SK-N-SH treated with all-trans-retinoic acid at 6 μM for 48 hours (cell line): ENCODE measurements at regions not wholly inside any gene's neighbourhood (a gene's known extent, or its start where the extent isn't known, plus 50 kb on each side); places are given as distances from the start of the nearest gene placed in this dataset.

Experiments used
- ATAC-seq: fragments of 200-7000 bp; cut with Tn5 transposase; 3 replicates; pipeline ENCODE4 v1.9.1; 2020; ENCODE audit warnings: mild to moderate bottlenecking, moderate library complexity
- BACH2 ChIP-seq: fragments of 250-450 bp; sonication (Bioruptor Pico); IDR thresholded peaks from 2 replicates; pipeline ENCODE4 v1.9.0; 2021; ENCODE audit warnings: mild to moderate bottlenecking, borderline replicate concordance
- CREB5 ChIP-seq: fragments of 250-450 bp; sonication (Bioruptor Pico); IDR thresholded peaks from 2 replicates; pipeline ENCODE4 v1.5.1; 2020; ENCODE audit warnings: low read depth, mild to moderate bottlenecking, moderate library complexity
- CSDC2 ChIP-seq: fragments of 250-450 bp; sonication (Bioruptor Pico); IDR thresholded peaks from 2 replicates; pipeline ENCODE4 v1.5.0; 2020; ENCODE audit warnings: mild to moderate bottlenecking, moderate library complexity
- CSRNP3 ChIP-seq: fragments of 250-450 bp; sonication (Bioruptor Pico); IDR thresholded peaks from 2 replicates; pipeline ENCODE4 v1.5.1; 2021; ENCODE audit warnings: mild to moderate bottlenecking, moderate library complexity
- ESRRG ChIP-seq: fragments of 250-450 bp; sonication (Bioruptor Pico); IDR thresholded peaks from 2 replicates; pipeline ENCODE4 v1.6.1; 2021; ENCODE audit warnings: mild to moderate bottlenecking
- GLIS3 ChIP-seq: fragments of 250-450 bp; sonication (Bioruptor Pico); IDR thresholded peaks from 2 replicates; pipeline ENCODE4 v1.5.0; 2020; ENCODE audit warnings: mild to moderate bottlenecking, moderate library complexity
- ISL1 ChIP-seq: fragments of 250-450 bp; sonication (Bioruptor Pico); IDR thresholded peaks from 2 replicates; pipeline ENCODE4 v2.1.2; 2022; ENCODE audit warnings: mild to moderate bottlenecking, moderate library complexity
- PATZ1 ChIP-seq: fragments of 250-450 bp; sonication (Bioruptor Pico); IDR thresholded peaks from 2 replicates; pipeline ENCODE4 v1.8.0; 2020; ENCODE audit warnings: mild to moderate bottlenecking, moderate library complexity, borderline replicate concordance
- POU6F1 ChIP-seq: fragments of 250-450 bp; sonication (Bioruptor Pico); IDR thresholded peaks from 2 replicates; pipeline ENCODE4 v1.8.0; 2021; ENCODE audit warnings: low read depth, mild to moderate bottlenecking, moderate library complexity, borderline replicate concordance
- PPARA ChIP-seq: fragments of 250-450 bp; sonication (Bioruptor Pico); IDR thresholded peaks from 2 replicates; pipeline ENCODE4 v1.5.0; 2020; ENCODE audit warnings: mild to moderate bottlenecking, borderline replicate concordance
- SNAI2 ChIP-seq: fragments of 250-450 bp; sonication (Bioruptor Pico); IDR thresholded peaks from 2 replicates; pipeline ENCODE4 v1.5.0; 2020; ENCODE audit warnings: mild to moderate bottlenecking, moderate library complexity
- TCF4 ChIP-seq: fragments of 250-450 bp; sonication (Bioruptor Pico); IDR thresholded peaks from 2 replicates; pipeline ENCODE4 v1.8.0; 2021; ENCODE audit warnings: mild to moderate bottlenecking, moderate library complexity, borderline replicate concordance
- TOX ChIP-seq: fragments of 250-450 bp; sonication (Bioruptor Pico); IDR thresholded peaks from 2 replicates; pipeline ENCODE4 v1.8.0; 2021; ENCODE audit warnings: mild to moderate bottlenecking, moderate library complexity, borderline replicate concordance
- TSHZ2 ChIP-seq: fragments of 250-450 bp; sonication (Bioruptor Pico); IDR thresholded peaks from 2 replicates; pipeline ENCODE4 v1.5.0; 2020; ENCODE audit warnings: mild to moderate bottlenecking, moderate library complexity
- ZFP30 ChIP-seq: fragments of 450-650 bp; formaldehyde crosslinking; IDR thresholded peaks from 2 replicates; pipeline ENCODE4 v1.5.0; 2022; ENCODE audit warnings: mild to moderate bottlenecking, moderate library complexity
- ZNF565 ChIP-seq: fragments of 450-650 bp; formaldehyde crosslinking; conservative IDR thresholded peaks from 2 replicates; pipeline ENCODE4 v1.5.0; 2020; ENCODE audit warnings: low read depth, mild to moderate bottlenecking, moderate library complexity
- ZNF70 ChIP-seq: fragments of 450-650 bp; formaldehyde crosslinking; IDR thresholded peaks from 2 replicates; pipeline ENCODE4 v1.5.0; 2020; ENCODE audit warnings: mild to moderate bottlenecking, moderate library complexity
- ZNF8 ChIP-seq: fragments of 450-650 bp; formaldehyde crosslinking; IDR thresholded peaks from 2 replicates; pipeline ENCODE4 v1.5.0; 2020; ENCODE audit warnings: mild to moderate bottlenecking, moderate library complexity

- TF ChIP-seq ESRRG (CRISPR knock-in tag) (no peak), PPARA (no peak), BACH2 (CRISPR knock-in tag) (no peak)
These were observed 234.2 kb upstream of the RGS6 start (continued) for GRCh38 chr14:71698027-71698426.

GRCh38 chr14:71698673-71699072 is 233.6 kb upstream of the RGS6 start:
- no peak for ATAC-seq
- TF ChIP-seq POU6F1 (CRISPR knock-in tag) = no peak
- TF ChIP-seq ZNF8 (CRISPR knock-in tag) = no peak
- TF ChIP-seq ZFP30 = no peak
- no peak for TF ChIP-seq SNAI2 (CRISPR knock-in tag)
- TF ChIP-seq PPARA = no peak
- no peak for TF ChIP-seq CSRNP3 (CRISPR knock-in tag)
- TF ChIP-seq ISL1 = no peak
- no peak for TF ChIP-seq BACH2 (CRISPR knock-in tag)
- no peak for TF ChIP-seq CSDC2 (CRISPR knock-in tag)
- TF ChIP-seq PATZ1 = no peak
- no peak for TF ChIP-seq TOX (CRISPR knock-in tag)

- ATAC-seq = no peak
- TF ChIP-seq PPARA (no peak), POU6F1 (CRISPR knock-in tag) (no peak), ISL1 (no peak), ZFP30 (no peak), ZNF565 (CRISPR knock-in tag) (no peak), ZNF8 (CRISPR knock-in tag) (no peak), GLIS3 (CRISPR knock-in tag) (no peak), TOX (CRISPR knock-in tag) (no peak), TCF4 (no peak), TSHZ2 (no peak), CREB5 (CRISPR knock-in tag) (no peak), CSDC2 (CRISPR knock-in tag) (no peak), ZNF70 (CRISPR knock-in tag) (no peak), ESRRG (CRISPR knock-in tag) (no peak)
These were observed 230.2 kb upstream of the RGS6 start for GRCh38 chr14:71701990-71702389.

- ATAC-seq = no peak
These were observed 229.4 kb upstream of the RGS6 start for GRCh38 chr14:71702786-71703185.

More at GRCh38 chr14:71702786-71703185, 229.4 kb upstream of the RGS6 start:
- TF ChIP-seq ZNF565 (CRISPR knock-in tag) (no peak), PPARA (no peak), TCF4 (no peak), POU6F1 (CRISPR knock-in tag) (no peak)
